Mucosa of gallbladder (tissue), 1 donor: ENCODE measurements at regions not wholly inside any gene's neighbourhood (a gene's known extent, or its start where the extent isn't known, plus 50 kb on each side); places are given as distances from the start of the nearest gene placed in this dataset.
"Not testable (repeated sequence)": the region's sequence is repeated elsewhere in the genome, so short reads cannot be mapped to it uniquely, and the experiment has no call there.

ENCODE experiments used
- DNase-seq: peaks from one replicate; pipeline ENCODE4 v3.0.0-alpha.2; 2020; ENCODE audit warnings: low spot score
- donor health status: DM: no; HTN: no; CAD: no.

- no peak for DNase-seq
Observed at GRCh38 chr5:144680711-144681110, 510.0 kb downstream of the KCTD16 start.

- DNase-seq = no peak
Observed at GRCh38 chr5:144671066-144671465, 500.4 kb downstream of the KCTD16 start.

- DNase-seq = no peak
Observed at GRCh38 chr5:144659634-144660227, 489.1 kb downstream of the KCTD16 start.

GRCh38 chr5:144644317-144644716 is 473.6 kb downstream of the KCTD16 start:
- DNase-seq = no peak

GRCh38 chr5:144638787-144639186 is 468.1 kb downstream of the KCTD16 start:
- DNase-seq = no peak

- DNase-seq = no peak
Observed at GRCh38 chr5:144634138-144634537, 463.5 kb downstream of the KCTD16 start.

- no peak for DNase-seq
Observed at GRCh38 chr5:144598451-144599068, 427.9 kb downstream of the KCTD16 start.

GRCh38 chr5:144596517-144596916 is 425.8 kb downstream of the KCTD16 start:
- DNase-seq = no peak

GRCh38 chr5:144594919-144595318 is 424.2 kb downstream of the KCTD16 start:
- no peak for DNase-seq

- not testable (repeated sequence) for DNase-seq
Observed at GRCh38 chr5:144594234-144594633, 423.6 kb downstream of the KCTD16 start.

GRCh38 chr5:144585681-144586080 is 415.0 kb downstream of the KCTD16 start:
- no peak for DNase-seq

GRCh38 chr5:144583541-144584449 is 413.1 kb downstream of the KCTD16 start:
- no peak for DNase-seq

GRCh38 chr5:144582066-144582465 is 411.4 kb downstream of the KCTD16 start:
- no peak for DNase-seq

GRCh38 chr5:144581044-144581443 is 410.4 kb downstream of the KCTD16 start:
- no peak for DNase-seq

- no peak for DNase-seq
Observed at GRCh38 chr5:144577676-144578075, 407.0 kb downstream of the KCTD16 start.

- DNase-seq = no peak
Observed at GRCh38 chr5:144575736-144576135, 405.1 kb downstream of the KCTD16 start.

- no peak for DNase-seq
Observed at GRCh38 chr5:144567421-144567780, 396.7 kb downstream of the KCTD16 start.

- DNase-seq = no peak
Observed at GRCh38 chr5:144566747-144567420, 396.2 kb downstream of the KCTD16 start.

GRCh38 chr5:144549580-144549979 is 378.9 kb downstream of the KCTD16 start:
- DNase-seq = peak; percentile 76

- no peak for DNase-seq
Observed at GRCh38 chr5:144548936-144549335, 378.3 kb downstream of the KCTD16 start.

- DNase-seq = no peak
Observed at GRCh38 chr5:144547098-144547499, 376.4 kb downstream of the KCTD16 start.

GRCh38 chr5:144538845-144539244 is 368.2 kb downstream of the KCTD16 start:
- no peak for DNase-seq
